ENCODE measurements at regions not wholly inside any gene's neighbourhood (a gene's known extent, or its start where the extent isn't known, plus 50 kb on each side); places are given as distances from the start of the nearest gene placed in this dataset.

DNA sequence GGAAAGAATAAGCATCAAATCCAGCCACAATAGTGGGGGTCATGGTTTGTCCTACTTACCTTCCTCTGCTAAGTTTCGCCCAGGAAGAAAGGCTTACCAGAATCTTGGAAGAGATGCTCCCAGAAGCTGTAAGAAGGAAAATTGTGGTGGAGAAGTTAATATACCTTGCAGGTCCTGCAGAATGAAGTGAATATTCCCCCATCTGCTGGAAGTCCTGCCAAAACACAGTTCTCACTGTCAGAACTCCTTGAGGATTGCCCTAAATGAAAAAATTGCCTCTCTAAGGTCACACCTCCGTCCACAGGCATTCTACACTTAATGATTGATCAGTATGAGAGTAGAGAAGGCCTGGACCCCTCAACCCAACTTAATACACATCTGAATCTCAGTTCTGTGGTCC, 78.4 kb upstream of the RGS21 start:
- no peak for DNase-seq (ENCODE audit: low spot score)

DNA sequence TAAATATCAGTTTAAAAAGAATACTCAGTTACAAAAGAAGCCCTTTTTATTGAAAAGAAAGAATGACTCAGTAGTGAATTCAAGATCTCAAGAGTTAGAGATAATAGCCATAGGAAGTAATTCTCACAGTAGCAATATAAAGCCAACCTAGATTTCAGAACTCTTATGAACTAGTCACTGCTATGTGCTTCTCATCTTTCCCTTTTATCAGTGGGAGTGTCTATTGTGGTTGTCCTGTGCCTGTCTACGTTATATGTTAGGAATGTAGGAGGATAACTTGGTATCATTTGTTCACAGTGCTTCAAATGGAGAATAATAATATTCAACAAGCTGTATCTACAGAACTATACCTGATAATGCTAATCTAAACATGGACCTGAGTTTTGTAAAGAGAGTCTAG, 73.1 kb upstream of the RGS21 start:
- no peak for DNase-seq (ENCODE audit: low spot score)

DNA sequence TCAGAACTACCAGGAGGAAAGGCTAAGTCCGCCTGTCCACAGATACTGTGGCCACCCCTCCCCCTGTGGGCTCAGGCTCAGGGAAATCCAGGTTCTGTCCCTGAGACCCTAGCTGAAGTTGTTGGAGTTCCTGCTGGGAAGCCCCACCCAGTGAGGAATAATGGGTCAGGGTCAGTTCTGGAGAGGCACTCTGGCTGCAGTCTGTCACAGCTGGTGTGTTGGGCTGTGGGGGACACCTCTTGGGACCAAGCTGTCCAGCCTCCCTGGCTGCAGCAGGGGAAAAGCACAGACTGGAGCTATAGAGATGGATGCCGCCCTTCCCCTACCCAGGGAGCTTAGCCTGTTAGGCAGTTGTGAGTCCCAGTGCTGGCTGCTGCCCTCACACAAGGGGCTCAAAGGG, 65.1 kb upstream of the RGS21 start:
- DNase-seq (ENCODE audit: low spot score): no peak

DNA sequence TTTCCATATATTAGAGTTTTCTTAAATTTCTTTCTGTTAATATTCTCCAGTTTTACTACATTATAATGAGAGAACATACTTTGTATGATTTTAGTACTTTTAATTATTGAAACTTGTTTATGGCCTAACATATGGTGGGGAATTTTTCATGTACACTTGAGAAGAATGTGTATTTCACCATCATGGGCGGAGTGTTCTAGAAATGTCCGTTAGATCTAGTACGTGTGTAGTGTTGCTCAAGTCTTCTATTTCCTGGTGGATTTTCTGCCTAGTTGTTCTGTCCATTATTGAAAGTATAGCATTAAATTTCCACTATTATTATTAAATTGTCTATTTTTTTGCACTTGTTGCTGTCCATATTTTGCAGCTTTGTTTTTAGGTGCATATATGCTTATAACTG, 64.0 kb upstream of the RGS21 start:
- DNase-seq (ENCODE audit: low spot score): no peak

DNA sequence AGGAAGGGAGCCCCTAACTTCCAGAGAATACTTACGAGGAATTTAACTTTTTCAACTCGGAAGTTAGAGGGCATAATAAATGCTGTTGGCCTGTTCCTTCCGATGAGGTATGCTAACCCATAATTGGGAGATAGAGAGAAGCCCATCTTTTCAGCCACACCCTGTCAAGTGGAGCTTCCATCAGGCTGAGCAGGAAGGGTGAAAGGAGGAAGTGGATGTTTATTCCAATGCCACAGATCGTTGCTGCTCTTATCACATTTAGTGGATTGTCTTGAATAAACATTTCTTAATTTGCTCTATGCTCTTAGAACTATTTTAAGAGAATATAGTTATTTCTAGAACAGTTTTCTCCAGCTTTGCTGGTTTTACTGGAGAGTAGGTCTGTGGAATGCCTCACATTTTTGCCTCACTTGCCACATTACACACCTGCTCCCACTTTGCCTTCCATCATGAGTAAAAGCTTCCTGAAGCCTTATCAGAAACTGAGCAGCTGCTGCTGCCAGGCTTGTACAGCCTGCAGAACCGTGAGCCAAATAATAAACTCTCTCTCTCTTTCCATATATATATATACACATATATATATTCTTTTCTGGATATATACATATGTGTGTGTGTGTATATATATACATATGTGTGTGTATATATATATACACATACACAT, 60.0 kb upstream of the RGS21 start:
- no peak for DNase-seq (ENCODE audit: low spot score)

DNA sequence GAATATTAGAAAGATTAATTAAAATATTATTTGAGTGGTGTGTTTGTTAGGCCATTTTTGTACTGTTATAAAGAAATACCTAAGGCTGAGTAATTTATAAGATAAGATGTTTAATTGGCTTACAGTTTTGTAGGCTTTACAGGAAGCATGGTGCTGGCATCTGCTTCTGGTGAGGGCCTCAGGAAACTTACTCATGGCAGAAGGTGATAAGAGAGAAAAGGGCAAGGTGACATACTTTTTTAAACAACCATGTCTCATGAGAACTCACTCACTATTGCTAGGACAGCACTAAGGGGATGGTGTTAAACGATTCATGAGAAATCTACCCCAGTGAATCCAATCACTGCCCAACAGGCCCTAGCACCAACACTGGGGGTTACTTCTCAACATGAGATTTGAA, 56.7 kb upstream of the RGS21 start:
- DNase-seq (ENCODE audit: low spot score): peak; percentile 21

DNA sequence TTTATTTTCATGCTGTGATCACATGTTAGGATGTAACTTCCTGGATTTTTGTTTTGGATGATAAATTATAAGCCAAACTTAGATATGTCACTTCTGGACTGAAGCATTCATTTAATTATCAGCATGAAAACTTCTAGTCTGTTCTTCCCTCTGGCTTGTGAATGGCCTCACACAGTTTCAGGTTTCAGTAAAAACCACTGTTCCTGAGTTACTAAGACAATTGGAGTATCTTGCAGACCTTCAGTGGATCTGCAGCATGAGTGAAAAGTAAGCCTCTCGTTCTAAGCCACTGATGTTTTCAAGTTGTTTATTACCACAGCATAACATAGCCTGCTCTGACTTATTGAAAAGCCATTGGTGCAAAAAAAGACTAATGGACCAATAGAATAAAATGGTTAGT, 55.3 kb upstream of the RGS21 start:
- no peak for DNase-seq (ENCODE audit: low spot score)

DNA sequence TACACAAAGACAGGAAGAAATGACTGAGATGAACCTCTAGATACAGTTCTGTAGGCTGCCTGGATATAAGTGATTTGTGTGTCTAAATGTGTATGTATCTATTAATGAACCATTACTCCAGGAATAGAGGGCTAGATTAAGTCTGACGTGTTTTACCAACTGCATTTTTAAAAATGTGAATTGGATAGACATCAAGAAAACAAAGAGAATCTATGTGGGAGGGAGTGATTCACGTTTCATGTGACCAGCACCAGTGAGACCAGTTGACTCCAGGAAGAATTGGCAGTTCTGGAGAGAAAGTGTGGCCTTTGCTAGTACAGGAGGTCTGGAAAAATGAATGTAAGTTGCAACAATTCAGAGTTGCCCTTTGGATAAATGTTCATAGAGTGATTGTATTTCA, 53.4 kb upstream of the RGS21 start:
- DNase-seq (ENCODE audit: low spot score): no peak

DNA sequence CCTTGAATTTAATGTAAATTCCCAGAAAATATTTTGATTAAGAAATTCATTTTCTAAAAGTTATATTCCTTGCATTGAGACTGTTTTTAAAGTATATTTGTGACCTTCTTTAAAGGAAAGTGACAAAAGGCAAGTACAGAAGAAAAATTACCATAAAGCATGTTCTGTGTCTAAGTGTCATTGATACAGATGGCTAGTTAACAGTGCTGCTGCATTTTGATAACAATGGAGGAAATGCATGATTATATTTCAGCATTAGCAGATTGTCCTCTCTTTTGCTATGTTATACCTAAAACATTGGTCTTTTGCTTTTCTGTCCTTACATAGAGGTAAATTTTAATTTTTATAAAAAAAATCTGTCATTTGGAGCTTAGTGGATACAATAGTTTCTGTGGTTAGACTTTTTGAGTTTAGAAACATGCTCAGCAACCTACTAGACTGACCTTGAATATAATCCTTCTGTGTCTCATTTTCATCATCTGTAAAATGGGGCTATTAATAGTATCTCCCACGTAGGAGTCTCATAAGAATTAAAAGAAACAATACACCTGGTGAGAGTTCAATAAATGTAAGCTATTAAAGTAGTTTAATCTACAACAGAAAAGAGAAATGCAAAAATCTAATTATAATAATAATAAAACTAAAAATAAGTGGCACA, 51.1 kb upstream of the RGS21 start:
- DNase-seq (ENCODE audit: low spot score): no peak

DNA sequence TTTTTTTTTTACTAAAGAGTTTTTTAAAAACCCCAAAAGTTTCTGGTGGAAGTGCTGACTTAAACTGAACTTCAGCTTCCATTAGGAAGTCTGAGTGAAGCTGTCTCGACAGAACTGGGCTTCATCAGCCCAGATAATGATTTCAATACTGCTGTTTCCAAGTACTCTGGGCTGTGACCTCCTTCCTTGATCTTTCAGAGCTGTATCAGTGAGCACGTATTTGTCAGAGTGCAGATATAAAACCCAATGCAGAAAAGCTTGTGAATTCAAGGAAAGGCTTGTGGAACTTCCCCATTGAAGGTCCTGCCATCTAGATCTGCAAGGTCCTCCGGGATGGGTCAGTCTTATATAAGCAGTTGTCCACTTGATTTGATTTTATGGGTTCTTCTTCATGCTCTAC, 50.1 kb upstream of the RGS21 start:
- DNase-seq (ENCODE audit: low spot score): no peak

All from hematopoietic multipotent progenitor cell treated with erythropoietin and hydrocortisone succinate and interleukin-3 and kit ligand, for 17 days (in vitro differentiated cells).